Activated T-helper 1 cell treated with anti-CD3 and anti-CD28 coated beads, Interleukin-2, amount 50 U/mL, for 16 hours (primary cell): ENCODE measurements at regions not wholly inside any gene's neighbourhood (a gene's known extent, or its start where the extent isn't known, plus 50 kb on each side); places are given as distances from the start of the nearest gene placed in this dataset.
"Not testable (repeated sequence)": the region's sequence is repeated elsewhere in the genome, so short reads cannot be mapped to it uniquely, and the experiment has no call there.

Experiments used
- DNase-seq, 2 donors: peaks; one replicate each; pipeline ENCODE4 v3.0.0-alpha.2; 2020; ENCODE audit warnings: low read depth in 1 of 2, low spot score in 1 of 2

DNA sequence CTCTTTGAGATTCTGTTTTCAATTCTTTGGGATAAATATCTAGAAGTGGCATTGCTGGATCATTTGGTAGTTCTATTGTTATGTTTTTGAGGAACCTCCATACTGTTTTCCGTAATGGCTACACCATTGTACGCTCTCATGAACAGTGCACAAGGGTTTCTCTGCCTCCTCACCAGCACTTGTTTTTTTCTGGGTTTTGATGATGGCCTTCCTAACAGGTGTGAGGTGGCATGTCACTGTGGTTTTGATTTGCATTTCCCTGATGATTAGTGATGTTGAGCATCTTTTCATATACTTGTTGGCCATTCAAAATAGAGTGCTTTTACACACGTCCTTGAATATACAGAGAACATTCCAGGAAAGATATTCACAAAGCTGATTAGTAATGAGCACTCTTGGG is 86.8 kb upstream of the ADORA2B start:
- DNase-seq, result not testable (repeated sequence)

DNA sequence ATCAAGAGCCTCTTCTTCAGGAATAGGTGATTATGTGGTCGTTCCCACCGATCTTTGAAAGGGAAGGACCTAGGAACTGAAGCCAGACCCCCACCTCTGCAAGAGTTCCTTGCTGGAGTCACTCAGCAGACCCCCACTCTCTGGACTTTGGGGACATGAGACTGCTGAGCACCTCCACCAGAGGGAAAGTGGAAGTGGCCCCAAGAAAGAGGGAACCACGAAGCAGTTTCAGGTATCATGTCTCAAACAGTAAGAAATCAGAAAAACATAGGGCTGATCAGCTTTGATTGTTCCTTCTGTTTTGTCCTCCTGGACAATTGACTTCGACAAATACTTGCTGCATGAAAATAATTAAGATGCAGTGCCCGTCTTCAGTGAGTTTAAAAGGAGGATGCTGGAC is 84.2 kb upstream of the ADORA2B start:
- not testable (repeated sequence) for DNase-seq

DNA sequence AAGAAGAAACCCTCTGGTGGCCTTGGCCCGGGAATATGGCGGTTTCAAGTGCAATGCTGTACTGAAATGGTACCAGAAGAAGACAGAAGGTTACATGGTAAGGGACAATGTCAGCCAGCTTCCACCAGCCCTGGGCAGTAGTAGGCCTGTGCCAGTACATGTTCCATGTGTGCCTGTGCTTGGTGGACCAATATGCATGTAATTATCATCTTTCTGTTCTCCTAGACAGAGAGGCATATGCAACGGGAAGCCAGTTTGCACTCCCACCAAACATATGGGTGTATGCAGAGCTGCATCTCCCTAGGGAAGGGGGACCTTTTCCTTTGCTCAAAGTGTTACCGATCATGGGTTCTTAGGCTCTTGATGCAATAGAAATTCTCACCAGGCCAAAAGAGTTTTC is 80.9 kb upstream of the ADORA2B start:
- not testable (repeated sequence) for DNase-seq

DNA sequence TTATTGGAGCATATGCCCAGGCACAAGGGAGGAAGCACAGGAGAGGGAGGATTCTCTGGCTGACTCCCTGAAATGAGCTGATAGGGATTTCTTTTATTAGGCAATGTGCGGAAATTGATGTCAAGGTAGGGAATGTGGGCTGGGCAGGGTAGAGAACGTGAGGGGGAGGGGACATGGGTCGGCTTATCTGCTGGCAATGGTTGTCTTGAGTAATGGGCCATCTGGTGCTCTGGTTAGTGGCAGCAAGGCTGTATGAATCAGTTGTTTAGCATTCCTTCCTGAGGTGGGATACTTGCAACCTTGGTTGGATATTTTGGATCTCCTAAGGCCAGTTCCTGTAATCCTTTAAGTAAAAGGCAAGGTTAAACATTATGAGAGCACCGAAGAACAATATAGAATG is 80.5 kb upstream of the ADORA2B start:
- DNase-seq, result not testable (repeated sequence)

DNA sequence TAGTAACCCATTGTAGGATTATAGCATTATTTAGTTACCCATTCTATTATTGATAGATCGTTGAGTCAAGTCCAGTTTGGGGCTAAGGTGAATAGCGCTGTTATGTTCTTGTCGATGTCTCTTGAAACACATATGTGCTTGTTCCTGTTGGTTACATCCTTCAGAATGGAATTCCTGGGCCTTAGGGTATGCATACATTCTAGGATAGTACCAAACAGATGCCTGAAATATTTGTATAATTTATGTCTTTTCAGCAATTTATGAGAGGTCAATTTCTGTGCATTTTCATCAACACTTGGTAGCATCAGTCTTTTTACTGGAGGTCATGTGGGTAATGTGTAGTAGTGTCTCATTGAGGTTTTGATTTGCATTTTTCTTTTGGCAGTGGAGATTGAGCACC is 78.9 kb upstream of the ADORA2B start:
- not testable (repeated sequence) for DNase-seq

DNA sequence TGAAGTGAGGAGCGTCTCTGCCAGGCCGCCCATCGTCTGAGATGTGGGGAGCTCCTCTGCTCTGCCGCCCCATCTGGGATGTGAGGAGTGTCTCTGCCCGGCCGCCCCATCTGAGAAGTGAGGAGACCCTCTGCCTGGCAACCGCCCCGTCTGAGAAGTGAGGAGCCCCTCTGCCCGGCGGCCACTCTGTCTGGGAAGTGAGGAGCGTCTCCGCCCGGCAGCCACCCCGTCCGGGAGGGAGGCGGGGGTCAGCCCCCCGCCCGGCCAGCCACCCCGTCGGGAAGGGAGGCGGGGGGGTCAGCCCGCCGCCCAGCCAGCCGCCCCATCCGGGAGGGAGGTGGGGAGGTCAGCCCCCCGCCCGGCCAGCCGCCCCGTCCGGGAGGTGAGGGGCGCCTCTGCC is 77.6 kb upstream of the ADORA2B start:
- not testable (repeated sequence) for DNase-seq

DNA sequence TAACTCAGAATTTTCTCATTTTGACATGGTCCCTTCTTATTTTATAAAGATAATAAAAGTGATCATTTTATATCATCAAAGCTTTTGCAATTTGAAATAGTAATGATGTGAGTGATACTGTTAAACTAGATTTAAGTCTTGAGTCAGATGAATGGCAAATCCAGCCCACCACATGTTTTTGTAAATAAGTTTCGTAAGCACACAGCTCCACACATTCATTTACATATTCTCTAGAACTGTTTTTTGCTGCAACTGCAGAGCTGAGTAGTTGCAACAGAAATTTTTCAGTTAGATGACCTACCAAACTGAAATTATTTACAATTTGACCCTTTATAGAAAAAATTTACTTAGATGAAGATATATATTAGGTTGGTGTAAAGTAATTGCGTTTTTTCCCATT is 75.1 kb upstream of the ADORA2B start:
- DNase-seq, result not testable (repeated sequence)

DNA sequence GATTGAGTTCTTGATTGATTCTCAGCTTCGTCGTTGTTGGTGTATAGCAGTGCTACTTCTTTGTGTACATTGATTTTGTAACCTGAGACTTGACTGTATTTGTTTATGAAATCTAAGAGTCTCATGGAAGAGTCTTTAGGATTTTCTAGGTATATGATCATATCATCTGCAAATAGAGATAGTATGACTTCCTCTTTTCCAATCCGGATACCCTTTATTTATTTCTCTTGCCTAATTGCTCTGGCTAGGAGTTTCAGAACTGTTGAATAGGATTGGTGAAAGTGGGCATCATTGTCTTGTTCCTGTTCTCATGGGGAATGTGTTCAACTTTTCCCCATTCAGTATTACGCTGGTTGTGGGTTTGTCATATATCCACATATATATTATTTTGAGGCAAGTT is 72.3 kb upstream of the ADORA2B start:
- DNase-seq, result not testable (repeated sequence)

DNA sequence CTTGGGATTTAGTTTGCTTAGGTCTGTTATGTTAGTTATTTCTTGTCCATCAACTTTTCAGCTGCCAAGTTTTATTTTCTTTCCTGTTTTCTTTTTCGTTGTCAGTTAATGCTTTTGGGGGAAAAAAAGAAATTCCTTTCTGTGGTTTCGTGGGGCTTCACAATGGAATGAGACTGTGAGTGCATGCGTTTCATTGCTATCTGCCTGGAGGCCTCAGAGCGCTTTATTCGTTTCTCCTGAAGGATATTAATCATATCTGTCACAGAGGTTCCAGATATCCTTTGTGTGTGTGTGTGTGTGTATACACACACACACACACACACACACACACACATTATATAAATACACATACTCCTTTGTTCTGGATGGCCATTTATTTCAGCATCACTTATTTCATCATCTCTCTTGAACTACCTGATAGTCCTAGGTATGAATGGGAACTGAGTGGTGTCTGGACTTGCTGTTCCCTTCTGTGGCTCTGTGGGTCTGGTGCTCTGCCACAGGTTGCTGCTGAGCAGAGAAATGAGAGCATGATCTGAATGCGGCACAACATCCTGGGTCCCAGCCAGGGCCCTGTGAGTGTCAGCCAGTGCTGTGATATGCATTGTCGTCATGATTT is 66.9 kb upstream of the ADORA2B start:
- DNase-seq, result not testable (repeated sequence)

DNA sequence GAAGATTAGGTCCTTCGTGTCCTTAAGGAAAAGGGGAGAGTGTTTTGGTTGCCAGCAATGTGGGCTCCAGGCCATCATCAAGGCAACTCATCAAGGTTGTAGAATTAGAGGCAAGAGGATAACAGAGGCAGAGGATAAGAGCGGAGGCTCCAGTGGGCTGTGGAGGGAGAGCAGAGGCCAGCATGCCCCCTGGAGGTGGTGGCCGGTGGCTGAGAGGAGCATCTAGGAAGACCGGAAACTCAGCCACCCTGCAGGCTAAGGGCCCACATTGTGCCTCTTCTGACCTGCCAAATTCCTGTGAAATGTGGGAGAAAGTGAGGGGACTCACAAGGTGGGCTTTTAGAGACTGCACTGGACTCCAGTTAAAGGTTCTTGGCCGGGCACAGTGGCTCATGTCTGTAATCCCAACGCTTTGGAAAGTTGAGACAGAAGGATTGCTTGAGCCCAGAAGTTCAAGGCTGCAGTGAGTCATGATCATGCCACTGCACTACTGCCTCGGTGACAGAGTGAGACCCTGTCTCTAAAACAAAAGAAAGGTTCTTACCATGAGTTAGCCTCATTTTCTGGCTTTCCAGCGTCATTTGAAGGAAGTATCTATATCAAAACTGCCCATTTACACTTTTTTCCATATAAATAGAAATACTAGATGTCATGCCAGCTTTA is 62.7 kb upstream of the ADORA2B start:
- no peak for DNase-seq

DNA sequence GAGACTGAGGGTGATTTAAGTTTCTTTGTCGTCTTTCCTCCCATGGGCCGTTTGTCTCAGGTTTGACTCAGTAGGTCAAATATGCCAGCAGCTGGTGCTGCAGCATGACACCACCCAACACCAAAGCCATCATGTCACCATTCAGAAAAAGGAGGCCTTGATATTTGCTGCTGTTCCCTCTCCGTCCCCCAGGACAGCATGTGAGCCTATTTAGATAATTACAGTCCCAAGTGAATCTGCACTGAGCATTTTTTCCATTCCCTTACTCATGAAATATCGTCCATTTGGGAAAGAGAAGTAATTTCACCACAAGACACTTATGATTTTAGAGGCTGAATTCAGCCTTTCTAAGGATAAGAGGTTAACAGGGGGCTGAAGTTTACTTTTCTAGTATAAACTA is 62.2 kb upstream of the ADORA2B start:
- no peak for DNase-seq

DNA sequence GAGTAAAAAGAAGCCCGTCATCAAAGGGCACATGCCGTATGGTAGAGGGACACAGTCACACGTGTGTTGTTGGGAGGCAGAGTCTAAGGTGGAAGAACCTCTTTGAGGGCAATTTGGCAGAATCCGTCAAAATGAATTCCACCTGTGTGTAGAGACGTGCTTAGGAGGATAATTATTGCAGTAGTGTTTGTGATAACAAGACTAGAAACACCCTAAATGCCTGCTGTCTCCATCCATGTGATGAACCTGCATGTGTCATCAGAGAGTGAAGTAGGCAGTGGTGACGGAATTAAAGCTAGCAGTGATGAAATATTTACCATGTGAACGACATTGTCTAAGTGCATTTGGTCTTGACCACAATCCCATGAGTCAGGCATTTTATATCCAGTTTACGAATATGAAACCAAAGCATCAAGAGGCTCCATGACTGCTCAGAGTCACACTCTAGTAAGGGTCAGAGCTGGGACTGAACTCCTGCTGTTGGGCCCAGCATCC is 61.3 kb upstream of the ADORA2B start:
- no peak for DNase-seq

DNA sequence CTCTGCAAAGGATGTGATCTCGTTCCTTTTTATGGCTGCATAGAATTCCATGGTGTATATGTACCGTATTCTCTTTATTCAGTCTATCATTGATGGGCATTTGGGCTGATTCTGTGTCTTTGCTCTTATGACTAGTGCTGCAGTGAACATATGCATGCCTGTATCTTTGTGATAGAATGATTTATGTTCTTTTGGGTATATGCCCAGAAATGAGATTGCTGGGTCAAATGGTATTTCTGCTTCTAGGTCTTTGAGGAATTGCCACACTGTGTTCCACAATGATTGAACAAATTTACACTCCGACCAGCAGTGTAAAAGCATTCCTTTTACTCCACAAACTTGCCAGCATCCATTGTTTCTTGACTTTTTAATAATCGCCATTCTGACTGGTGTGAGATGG is 60.2 kb upstream of the ADORA2B start:
- DNase-seq, result no peak

DNA sequence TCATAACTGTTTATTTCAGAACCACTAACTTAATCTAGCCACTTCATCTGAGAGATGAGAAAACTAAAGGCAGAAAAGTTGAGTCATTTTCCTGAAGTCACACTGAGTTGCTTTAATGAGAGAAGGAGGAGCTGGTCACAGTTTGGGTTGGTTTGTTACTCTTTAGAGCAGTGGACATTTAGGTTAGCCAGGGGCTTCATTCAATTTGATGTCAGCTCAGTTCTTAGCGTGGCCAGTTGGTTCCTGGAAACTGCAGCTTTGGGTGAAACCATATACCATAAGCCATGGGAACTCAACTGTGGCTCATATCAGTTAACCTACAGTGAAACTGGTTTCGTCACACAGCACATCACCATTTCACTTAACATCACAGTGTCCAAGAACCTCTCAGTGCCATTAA is 59.2 kb upstream of the ADORA2B start:
- DNase-seq, result no peak

DNA sequence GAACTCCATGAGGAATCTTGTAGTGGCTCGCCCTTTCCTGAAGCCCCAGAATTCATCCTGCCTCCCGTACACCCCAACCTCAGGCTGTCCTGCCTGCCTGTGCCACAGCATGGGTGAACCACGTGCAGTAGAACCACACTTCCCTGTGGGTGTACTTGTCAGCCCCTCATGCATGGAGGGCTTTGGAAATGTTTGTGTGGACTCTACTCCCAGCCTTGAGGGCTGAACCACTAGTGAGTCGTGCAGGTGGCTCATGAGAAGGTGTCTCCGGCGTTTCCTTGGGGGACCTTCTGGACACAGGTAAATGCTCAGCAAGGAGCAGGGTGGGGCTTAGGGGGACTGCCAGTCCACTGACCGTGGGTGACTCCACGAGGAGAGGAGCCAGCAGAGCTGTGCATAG is 58.7 kb upstream of the ADORA2B start:
- no peak for DNase-seq

DNA sequence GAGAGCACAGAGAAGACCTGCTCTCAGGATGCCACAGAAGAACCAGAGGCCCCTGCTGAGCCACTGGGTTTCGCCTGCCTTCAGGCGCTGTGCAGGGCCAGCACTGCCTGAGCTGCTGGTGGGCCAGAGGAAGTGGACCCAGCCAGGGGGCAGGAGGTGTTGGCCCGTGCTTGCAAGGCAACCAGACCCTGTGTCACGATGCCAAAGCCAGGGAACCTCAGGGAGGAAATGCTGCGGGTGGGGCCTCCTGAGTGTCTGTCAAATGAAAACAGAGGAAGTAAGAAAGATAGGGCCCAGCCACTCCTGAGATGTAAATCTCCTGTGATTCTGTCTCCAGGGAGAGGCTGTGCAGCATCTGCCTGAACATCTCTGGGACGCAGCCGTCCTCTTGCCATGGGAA is 58.1 kb upstream of the ADORA2B start:
- DNase-seq, result no peak

DNA sequence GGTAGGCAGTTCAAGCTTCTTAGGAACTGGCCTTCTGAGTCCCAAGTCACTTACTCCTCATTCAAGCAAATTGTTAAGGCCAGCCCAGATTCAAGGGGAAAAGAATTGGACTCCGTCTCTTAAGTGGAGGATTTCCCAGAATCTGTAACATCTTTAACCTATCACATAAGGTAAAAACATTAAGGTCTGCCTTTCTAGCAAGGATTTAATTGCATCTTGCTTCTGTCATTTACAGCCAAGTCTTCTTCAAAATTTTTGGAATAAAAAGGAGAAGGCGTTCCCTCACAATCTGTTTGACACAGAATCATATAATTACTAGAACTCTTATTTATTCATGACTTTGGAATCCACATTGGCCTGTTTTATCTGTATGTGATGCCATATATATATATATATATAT is 56.5 kb upstream of the ADORA2B start:
- DNase-seq, result no peak

DNA sequence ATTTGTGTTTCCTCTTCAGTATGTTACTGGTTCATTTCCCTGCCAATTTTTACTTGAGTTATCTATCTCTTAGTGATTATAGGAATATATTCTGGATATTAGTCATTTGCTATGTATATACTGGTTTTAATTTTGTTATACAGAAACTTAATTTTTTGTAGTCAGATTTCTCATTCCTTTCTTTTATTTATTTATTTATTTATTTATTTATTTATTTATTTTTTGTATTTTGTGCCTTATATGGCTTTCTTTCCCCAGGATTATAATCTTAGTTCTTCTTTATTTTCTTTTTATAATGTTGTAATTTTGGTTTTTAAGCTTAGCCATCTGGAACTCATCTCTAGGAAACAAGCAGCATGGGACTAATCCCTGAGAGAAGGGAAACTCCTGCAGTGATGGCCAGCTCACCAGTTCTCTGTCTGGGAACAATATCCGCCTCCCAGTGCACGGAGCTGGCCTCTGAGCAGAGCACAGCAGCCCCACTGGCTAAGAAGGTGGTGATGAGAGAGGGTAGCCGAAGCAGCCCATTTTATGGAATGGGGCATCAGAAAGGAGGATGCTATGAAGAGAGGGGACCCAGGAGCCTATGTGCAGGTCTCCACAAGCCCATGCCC is 54.5 kb upstream of the ADORA2B start:
- DNase-seq, result no peak

DNA sequence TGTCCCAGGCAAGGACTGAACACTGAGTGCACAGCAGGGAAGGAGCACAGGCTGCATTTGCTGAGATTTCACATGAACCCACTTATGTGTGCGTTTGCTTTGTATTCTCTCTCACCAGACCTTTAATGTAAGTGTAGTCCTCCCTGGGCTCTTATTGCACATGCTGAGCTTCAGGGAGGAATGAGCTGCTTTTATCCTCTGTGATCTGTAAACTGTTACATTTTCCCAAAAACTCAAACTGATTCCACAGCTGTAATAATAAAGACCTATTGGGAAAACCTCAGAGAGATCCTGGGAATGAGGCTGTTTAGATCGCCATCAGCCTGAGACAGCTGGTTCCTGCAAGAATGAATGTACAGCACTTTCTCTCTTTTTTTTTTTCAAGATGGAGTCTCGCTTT is 53.6 kb upstream of the ADORA2B start:
- no peak for DNase-seq

DNA sequence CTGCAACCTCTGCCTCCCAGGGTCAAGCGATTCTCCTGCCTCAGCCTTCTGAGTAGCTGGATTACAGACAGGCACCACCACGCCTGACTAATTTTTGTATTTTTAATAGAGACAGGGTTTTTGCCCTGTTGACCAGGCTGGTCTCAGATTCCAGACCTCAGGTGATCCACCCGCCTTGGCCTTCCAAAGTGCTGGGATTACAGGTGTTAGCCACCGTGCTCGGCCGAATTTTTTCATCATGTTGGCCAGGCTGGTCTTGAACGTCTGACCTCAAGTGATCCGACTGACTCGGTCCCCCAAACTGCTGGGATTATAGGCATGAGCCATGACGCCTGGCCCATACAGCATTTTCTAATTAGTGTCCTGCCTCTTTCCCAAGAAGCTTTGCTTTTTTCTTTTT is 52.7 kb upstream of the ADORA2B start:
- no peak for DNase-seq

DNA sequence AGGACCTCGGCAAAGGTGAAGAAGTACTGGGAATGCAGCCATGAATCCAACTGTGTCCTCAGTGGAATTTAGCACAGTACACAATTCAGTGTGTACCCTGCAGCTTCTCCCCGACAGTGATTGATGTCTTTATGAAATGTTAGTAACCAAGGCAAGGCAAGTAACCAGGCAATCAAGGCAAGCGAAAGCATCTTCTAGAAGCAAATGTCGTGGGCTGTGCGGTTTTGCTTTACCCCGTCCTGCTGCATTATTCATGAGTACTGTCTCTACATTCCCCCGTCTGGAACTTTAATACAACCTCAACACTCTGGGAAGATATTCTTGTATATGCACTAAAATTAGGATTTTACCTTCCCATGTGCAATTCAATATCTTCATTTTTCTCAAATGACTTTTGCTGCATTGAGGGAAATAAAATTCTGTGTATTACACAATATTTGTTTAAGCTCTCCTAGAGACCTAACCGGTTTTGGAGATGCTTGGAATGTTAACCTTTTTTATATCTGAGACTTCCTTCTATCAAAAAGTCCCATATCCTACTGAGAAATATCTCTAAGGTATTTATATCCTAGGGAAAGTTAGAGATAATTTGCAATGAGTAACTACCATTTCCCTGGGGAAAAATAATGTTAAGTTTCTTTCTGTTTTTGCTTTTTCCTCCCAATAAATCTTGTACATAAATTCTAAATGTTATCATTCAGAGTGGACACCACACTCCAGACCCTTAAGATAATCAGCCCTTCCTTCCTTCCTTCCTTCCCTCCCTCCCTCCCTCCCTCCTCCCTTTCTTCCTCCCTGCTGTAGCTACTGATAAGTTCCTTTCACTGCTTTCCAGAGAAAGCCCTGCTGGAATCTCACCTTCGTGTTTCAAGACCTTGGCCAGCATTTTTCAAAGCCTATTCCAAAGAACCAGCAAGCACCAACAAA is 51.9 kb upstream of the ADORA2B start:
- DNase-seq, result no peak

DNA sequence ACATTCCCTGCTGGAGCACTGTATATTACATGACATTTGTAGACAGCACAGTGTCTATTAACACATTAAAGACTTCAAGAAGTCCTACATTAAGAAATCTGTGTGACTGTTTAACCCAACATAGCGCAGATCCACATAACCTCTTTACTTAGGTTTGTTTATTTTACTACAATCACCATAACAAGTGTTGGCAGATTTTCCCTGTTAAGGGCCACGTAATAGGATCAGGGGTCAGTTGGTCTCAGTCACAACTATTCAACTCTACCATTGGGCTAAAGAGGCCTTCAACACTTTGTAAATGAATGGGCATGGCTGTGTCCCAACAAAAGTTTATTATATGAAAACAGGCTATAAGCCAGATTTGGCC is 51.3 kb upstream of the ADORA2B start:
- no peak for DNase-seq
